ENCODE measurements at regions not wholly inside any gene's neighbourhood (a gene's known extent, or its start where the extent isn't known, plus 50 kb on each side); places are given as distances from the start of the nearest gene placed in this dataset.

GRCh38 chr1:59057796-59058195 is 239.1 kb upstream of the FGGY start:
- Histone ChIP-seq H3K9me3 (ENCODE audit: control insufficient read depth in 5 of 5, low read length in 5 of 5) (no peaks in the 10 kb centered on the region), H3K27ac (ENCODE audit: low read depth, low read length) (peak overlapping the region; percentile 89), H3K4me1 (ENCODE audit: control insufficient read depth in 5 of 5, insufficient read depth in 5 of 5, low read length in 5 of 5) (peaks cover 17 to 44% (median 31%) of the 10 kb centered on the region in 5 donors), H3K9ac (ENCODE audit: low read length in 5 of 5) (peak overlapping the region in 2 of 5 donors; percentile 0 to 55), H3K27me3 (ENCODE audit: control insufficient read depth in 5 of 5, insufficient read depth in 4 of 5, low read length in 5 of 5) (no peaks in the 10 kb centered on the region), H3K4me3 (ENCODE audit: low read depth in 1 of 5, low read length in 5 of 5) (no peak overlapping the region), H3K36me3 (ENCODE audit: control insufficient read depth in 5 of 5, insufficient read depth in 5 of 5, low read length in 5 of 5) (no peaks in the 10 kb centered on the region)

- peak overlapping the region in 2 of 5 donors; percentile 20 to 55 for H3K9ac ChIP-seq (ENCODE audit: low read length in 5 of 5)
- peaks cover 17 to 51% (median 39%) of the 10 kb centered on the region in 5 donors for H3K4me1 ChIP-seq (ENCODE audit: control insufficient read depth in 5 of 5, insufficient read depth in 5 of 5, low read length in 5 of 5)
- no peak overlapping the region for H3K4me3 ChIP-seq (ENCODE audit: low read depth in 1 of 5, low read length in 5 of 5)
- H3K36me3 ChIP-seq (ENCODE audit: control insufficient read depth in 5 of 5, insufficient read depth in 5 of 5, low read length in 5 of 5) = no peaks in the 10 kb centered on the region
- H3K9me3 ChIP-seq (ENCODE audit: control insufficient read depth in 5 of 5, low read length in 5 of 5) = no peaks in the 10 kb centered on the region
- H3K27me3 ChIP-seq (ENCODE audit: control insufficient read depth in 5 of 5, insufficient read depth in 4 of 5, low read length in 5 of 5) = no peaks in the 10 kb centered on the region
- H3K27ac ChIP-seq (ENCODE audit: low read depth, low read length) = peak overlapping the region; percentile 89
Observed at GRCh38 chr1:59058665-59059439, 238.0 kb upstream of the FGGY start.

- Histone ChIP-seq H3K36me3 (ENCODE audit: control insufficient read depth in 5 of 5, insufficient read depth in 5 of 5, low read length in 5 of 5) (no peaks in the 10 kb centered on the region), H3K4me3 (ENCODE audit: low read depth in 1 of 5, low read length in 5 of 5) (peak overlapping the region; percentile 30 to 81 (median 67)), H3K27me3 (ENCODE audit: control insufficient read depth in 5 of 5, insufficient read depth in 4 of 5, low read length in 5 of 5) (no peaks in the 10 kb centered on the region), H3K9ac (ENCODE audit: low read length in 5 of 5) (peak overlapping the region in 4 of 5 donors; percentile 53 to 77 (median 62)), H3K27ac (ENCODE audit: low read depth, low read length) (peak overlapping the region; percentile 78), H3K4me1 (ENCODE audit: control insufficient read depth in 5 of 5, insufficient read depth in 5 of 5, low read length in 5 of 5) (peaks cover 9 to 37% (median 33%) of the 10 kb centered on the region in 5 donors), H3K9me3 (ENCODE audit: control insufficient read depth in 5 of 5, low read length in 5 of 5) (no peaks in the 10 kb centered on the region)
Observed at GRCh38 chr1:59061876-59062275, 235.0 kb upstream of the FGGY start.

GRCh38 chr1:59062743-59063142 is 234.2 kb upstream of the FGGY start:
- Histone ChIP-seq H3K9ac (ENCODE audit: low read length in 5 of 5) (peak overlapping the region in 2 of 5 donors; percentile 62 to 77), H3K36me3 (ENCODE audit: control insufficient read depth in 5 of 5, insufficient read depth in 5 of 5, low read length in 5 of 5) (no peaks in the 10 kb centered on the region), H3K4me1 (ENCODE audit: control insufficient read depth in 5 of 5, insufficient read depth in 5 of 5, low read length in 5 of 5) (peaks cover 3 to 29% (median 24%) of the 10 kb centered on the region in 5 donors), H3K9me3 (ENCODE audit: control insufficient read depth in 5 of 5, low read length in 5 of 5) (no peaks in the 10 kb centered on the region), H3K4me3 (ENCODE audit: low read depth in 1 of 5, low read length in 5 of 5) (no peak overlapping the region), H3K27me3 (ENCODE audit: control insufficient read depth in 5 of 5, insufficient read depth in 4 of 5, low read length in 5 of 5) (no peaks in the 10 kb centered on the region), H3K27ac (ENCODE audit: low read depth, low read length) (peak overlapping the region; percentile 78)

- peaks cover 2 to 24% (median 19%) of the 10 kb centered on the region in 5 donors for H3K4me1 ChIP-seq (ENCODE audit: control insufficient read depth in 5 of 5, insufficient read depth in 5 of 5, low read length in 5 of 5)
- H3K36me3 ChIP-seq (ENCODE audit: control insufficient read depth in 5 of 5, insufficient read depth in 5 of 5, low read length in 5 of 5) = no peaks in the 10 kb centered on the region
- no peaks in the 10 kb centered on the region for H3K27me3 ChIP-seq (ENCODE audit: control insufficient read depth in 5 of 5, insufficient read depth in 4 of 5, low read length in 5 of 5)
- H3K9me3 ChIP-seq (ENCODE audit: control insufficient read depth in 5 of 5, low read length in 5 of 5) = no peaks in the 10 kb centered on the region
- peak overlapping the region; percentile 78 for H3K27ac ChIP-seq (ENCODE audit: low read depth, low read length)
- H3K4me3 ChIP-seq (ENCODE audit: low read depth in 1 of 5, low read length in 5 of 5) = peak overlapping the region in 1 of 5 donors; percentile 16
- no peak overlapping the region for H3K9ac ChIP-seq (ENCODE audit: low read length in 5 of 5)
Observed at GRCh38 chr1:59063501-59063900, 233.4 kb upstream of the FGGY start.

- H3K4me3 ChIP-seq (ENCODE audit: low read depth in 1 of 5, low read length in 5 of 5) = no peak overlapping the region
- peaks cover 2 to 24% (median 19%) of the 10 kb centered on the region in 5 donors for H3K4me1 ChIP-seq (ENCODE audit: control insufficient read depth in 5 of 5, insufficient read depth in 5 of 5, low read length in 5 of 5)
- H3K36me3 ChIP-seq (ENCODE audit: control insufficient read depth in 5 of 5, insufficient read depth in 5 of 5, low read length in 5 of 5) = no peaks in the 10 kb centered on the region
- H3K9me3 ChIP-seq (ENCODE audit: control insufficient read depth in 5 of 5, low read length in 5 of 5) = no peaks in the 10 kb centered on the region
- no peaks in the 10 kb centered on the region for H3K27me3 ChIP-seq (ENCODE audit: control insufficient read depth in 5 of 5, insufficient read depth in 4 of 5, low read length in 5 of 5)
- no peak overlapping the region for H3K9ac ChIP-seq (ENCODE audit: low read length in 5 of 5)
- H3K27ac ChIP-seq (ENCODE audit: low read depth, low read length) = no peak overlapping the region
Observed at GRCh38 chr1:59064592-59064991, 232.3 kb upstream of the FGGY start.

- H3K36me3 ChIP-seq (ENCODE audit: control insufficient read depth in 5 of 5, insufficient read depth in 5 of 5, low read length in 5 of 5) = no peaks in the 10 kb centered on the region
- no peaks in the 10 kb centered on the region for H3K9me3 ChIP-seq (ENCODE audit: control insufficient read depth in 5 of 5, low read length in 5 of 5)
- H3K27ac ChIP-seq (ENCODE audit: low read depth, low read length) = no peak overlapping the region
- no peak overlapping the region for H3K9ac ChIP-seq (ENCODE audit: low read length in 5 of 5)
- H3K4me3 ChIP-seq (ENCODE audit: low read depth in 1 of 5, low read length in 5 of 5) = no peak overlapping the region
- H3K4me1 ChIP-seq (ENCODE audit: control insufficient read depth in 5 of 5, insufficient read depth in 5 of 5, low read length in 5 of 5) = peaks cover 2 to 28% (median 20%) of the 10 kb centered on the region in 5 donors
- no peaks in the 10 kb centered on the region for H3K27me3 ChIP-seq (ENCODE audit: control insufficient read depth in 5 of 5, insufficient read depth in 4 of 5, low read length in 5 of 5)
Observed at GRCh38 chr1:59066236-59066635, 230.7 kb upstream of the FGGY start.

GRCh38 chr1:59070610-59071009 is 226.3 kb upstream of the FGGY start:
- Histone ChIP-seq H3K27ac (ENCODE audit: low read depth, low read length) (no peak overlapping the region), H3K36me3 (ENCODE audit: control insufficient read depth in 5 of 5, insufficient read depth in 5 of 5, low read length in 5 of 5) (no peaks in the 10 kb centered on the region), H3K4me3 (ENCODE audit: low read depth in 1 of 5, low read length in 5 of 5) (no peak overlapping the region), H3K4me1 (ENCODE audit: control insufficient read depth in 5 of 5, insufficient read depth in 5 of 5, low read length in 5 of 5) (peaks cover 0 to 21% (median 6%) of the 10 kb centered on the region in 5 donors), H3K27me3 (ENCODE audit: control insufficient read depth in 5 of 5, insufficient read depth in 4 of 5, low read length in 5 of 5) (no peaks in the 10 kb centered on the region), H3K9ac (ENCODE audit: low read length in 5 of 5) (no peak overlapping the region), H3K9me3 (ENCODE audit: control insufficient read depth in 5 of 5, low read length in 5 of 5) (no peaks in the 10 kb centered on the region)

- Histone ChIP-seq H3K27me3 (ENCODE audit: control insufficient read depth in 5 of 5, insufficient read depth in 4 of 5, low read length in 5 of 5) (no peaks in the 10 kb centered on the region), H3K27ac (ENCODE audit: low read depth, low read length) (no peak overlapping the region), H3K9me3 (ENCODE audit: control insufficient read depth in 5 of 5, low read length in 5 of 5) (no peaks in the 10 kb centered on the region), H3K36me3 (ENCODE audit: control insufficient read depth in 5 of 5, insufficient read depth in 5 of 5, low read length in 5 of 5) (no peaks in the 10 kb centered on the region), H3K4me1 (ENCODE audit: control insufficient read depth in 5 of 5, insufficient read depth in 5 of 5, low read length in 5 of 5) (peaks cover 0 to 21% (median 6%) of the 10 kb centered on the region in 5 donors), H3K9ac (ENCODE audit: low read length in 5 of 5) (no peak overlapping the region), H3K4me3 (ENCODE audit: low read depth in 1 of 5, low read length in 5 of 5) (no peak overlapping the region)
Observed at GRCh38 chr1:59071289-59071688, 225.6 kb upstream of the FGGY start.

- peak overlapping the region; percentile 24 for H3K27ac ChIP-seq (ENCODE audit: low read depth, low read length)
- no peaks in the 10 kb centered on the region for H3K36me3 ChIP-seq (ENCODE audit: control insufficient read depth in 5 of 5, insufficient read depth in 5 of 5, low read length in 5 of 5)
- no peaks in the 10 kb centered on the region for H3K27me3 ChIP-seq (ENCODE audit: control insufficient read depth in 5 of 5, insufficient read depth in 4 of 5, low read length in 5 of 5)
- peaks cover 0 to 21% (median 6%) of the 10 kb centered on the region in 5 donors for H3K4me1 ChIP-seq (ENCODE audit: control insufficient read depth in 5 of 5, insufficient read depth in 5 of 5, low read length in 5 of 5)
- H3K9ac ChIP-seq (ENCODE audit: low read length in 5 of 5) = no peak overlapping the region
- H3K4me3 ChIP-seq (ENCODE audit: low read depth in 1 of 5, low read length in 5 of 5) = no peak overlapping the region
- no peaks in the 10 kb centered on the region for H3K9me3 ChIP-seq (ENCODE audit: control insufficient read depth in 5 of 5, low read length in 5 of 5)
Observed at GRCh38 chr1:59071876-59072582, 224.9 kb upstream of the FGGY start.

All from subcutaneous abdominal adipose tissue (tissue), 5 donors.